Common myeloid progenitor, CD34-positive (primary cell): ENCODE measurements at regions not wholly inside any gene's neighbourhood (a gene's known extent, or its start where the extent isn't known, plus 50 kb on each side); places are given as distances from the start of the nearest gene placed in this dataset.
A peak's percentile ranks its signal among the peaks of the same experiment; 100 is the strongest.

Source experiments
- CTCF ChIA-PET: fragments of 350-600 bp; sonication (Branson Sonifier 250); formaldehyde crosslinking; loops from one replicate; lab custom pipeline; 2021; ENCODE audit warnings: antibody characterized with exemption; lab: Charles Lee
- POLR2A ChIA-PET: fragments of 350-600 bp; sonication (Branson Sonifier 250); formaldehyde crosslinking; loops from one replicate; lab custom pipeline; 2021; ENCODE audit warnings: antibody characterized with exemption; lab: Charles Lee
- DNase-seq, 3 donors: peaks; one replicate each; pipeline versions ENCODE4 v3.0.0 to v3.0.0-alpha.2; 2013
- H3K27ac ChIP-seq, 2 experiments: 1 replicate in 1 of 2; 2 replicates in 1 of 2; pipeline ENCODE4 v1.7.0; 2013; ENCODE audit warnings: inconsistent platforms in 2 of 2, low read length in 2 of 2, mild to moderate bottlenecking in 2 of 2, low read depth in 1 of 2, moderate library complexity in 1 of 2; ENCODE audit not compliant: severe bottlenecking in 2 of 2, insufficient read depth in 1 of 2, poor library complexity in 1 of 2
- H3K27me3 ChIP-seq, 5 experiments: replicated peaks in 2 of 5; 1 replicate in 3 of 5; 2 replicates in 2 of 5; pipeline versions ENCODE4 v1.6.1 to v1.7.0; 2013; ENCODE audit warnings: low read length in 4 of 5, mild to moderate bottlenecking in 2 of 5, moderate library complexity in 2 of 5, inconsistent platforms in 1 of 5; ENCODE audit not compliant: insufficient read depth in 5 of 5, control insufficient read depth in 4 of 5
- H3K36me3 ChIP-seq, 4 experiments: 1 replicate in 2 of 4; 2 replicates in 2 of 4; pipeline versions ENCODE4 v1.6.1 to v1.7.0; 2013; ENCODE audit warnings: low read length in 3 of 4, control low read depth in 1 of 4, mild to moderate bottlenecking in 1 of 4; ENCODE audit not compliant: control insufficient read depth in 4 of 4, insufficient read depth in 4 of 4
- H3K4me1 ChIP-seq, 4 experiments: 1 replicate in 3 of 4; 2 replicates in 1 of 4; pipeline versions ENCODE4 v1.6.1 to v1.7.1; 2013; ENCODE audit warnings: low read length in 3 of 4, mild to moderate bottlenecking in 3 of 4, control low read depth in 1 of 4, inconsistent platforms in 1 of 4, moderate library complexity in 1 of 4; ENCODE audit not compliant: control insufficient read depth in 4 of 4, insufficient read depth in 4 of 4; ENCODE audit errors: control extremely low read depth in 1 of 4
- H3K4me3 ChIP-seq, 7 experiments: 1 replicate in 4 of 7; 2 replicates in 3 of 7; pipeline versions ENCODE4 v1.5.1 to v1.7.0; 2013; ENCODE audit warnings: mild to moderate bottlenecking in 7 of 7, low read length in 6 of 7, moderate library complexity in 6 of 7, inconsistent platforms in 2 of 7, low read depth in 2 of 7, control low read depth in 1 of 7; ENCODE audit not compliant: insufficient read depth in 4 of 7, control insufficient read depth in 1 of 7; ENCODE audit errors: extremely low read depth in 1 of 7
- H3K9me3 ChIP-seq, 5 experiments: 1 replicate in 4 of 5; 2 replicates in 1 of 5; pipeline versions ENCODE4 v1.6.1 to v1.7.1; 2013; ENCODE audit warnings: low read length in 4 of 5, mild to moderate bottlenecking in 2 of 5, inconsistent platforms in 1 of 5, low read depth in 1 of 5, moderate library complexity in 1 of 5; ENCODE audit not compliant: control insufficient read depth in 4 of 5, insufficient read depth in 2 of 5; ENCODE audit errors: control extremely low read depth in 1 of 5
- WGBS: methylation state at CpG from one replicate; pipeline ENCODE4 v1.1.5; 2013; ENCODE audit not compliant: insufficient coverage; 5-methylcytosine and 5-hydroxymethylcytosine counted together

GRCh38 chr2:217263756-217264155 is 403.9 kb upstream of the TNP1 start:
- Histone ChIP-seq H3K4me3 (no peak overlapping the region), H3K4me1 (no peaks in the 10 kb centered on the region), H3K27me3 (peaks cover 0 to 1% (median 0%) of the 10 kb centered on the region in 5 experiments), H3K9me3 (peaks cover 0 to 20% (median 7%) of the 10 kb centered on the region in 5 experiments), H3K36me3 (no peaks in the 10 kb centered on the region), H3K27ac (no peak overlapping the region)
- no CpG with 5 or more reads among the region's 3 CpGs for WGBS
- CTCF ChIA-PET, result no interaction called here
- DNase-seq, result no peak
- POLR2A ChIA-PET, result no interaction called here

DNA sequence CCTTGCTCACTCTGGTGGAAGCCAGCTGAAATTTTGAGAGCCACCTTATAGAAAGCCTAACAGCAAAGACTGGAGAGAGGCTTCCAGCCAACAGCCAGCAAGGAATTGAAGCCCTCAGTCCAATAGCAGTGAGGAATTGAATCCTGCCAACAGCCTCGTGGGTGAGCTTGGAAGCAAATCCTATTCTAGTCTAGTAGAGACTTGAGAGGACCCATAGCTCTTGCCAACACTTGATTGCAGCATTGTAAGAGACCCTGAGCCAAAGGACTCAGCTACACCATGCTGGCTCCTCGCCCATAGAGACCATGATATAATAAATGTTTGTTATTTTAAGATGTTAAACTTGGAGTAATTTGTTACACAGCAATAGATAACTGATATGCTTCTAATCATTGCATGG is 403.0 kb upstream of the TNP1 start:
- 60% methylated on average over 1 of the region's 2 CpGs for WGBS
- no peaks in the 10 kb centered on the region for H3K36me3 ChIP-seq
- no peaks in the 10 kb centered on the region for H3K4me1 ChIP-seq
- ChIA-PET POLR2A (no interaction called here), CTCF (no interaction called here)
- H3K9me3 ChIP-seq, result peaks cover 0 to 12% (median 4%) of the 10 kb centered on the region in 5 experiments
- DNase-seq, result no peak
- no peak overlapping the region for H3K4me3 ChIP-seq
- H3K27me3 ChIP-seq, result no peaks in the 10 kb centered on the region
- H3K27ac ChIP-seq, result no peak overlapping the region

DNA sequence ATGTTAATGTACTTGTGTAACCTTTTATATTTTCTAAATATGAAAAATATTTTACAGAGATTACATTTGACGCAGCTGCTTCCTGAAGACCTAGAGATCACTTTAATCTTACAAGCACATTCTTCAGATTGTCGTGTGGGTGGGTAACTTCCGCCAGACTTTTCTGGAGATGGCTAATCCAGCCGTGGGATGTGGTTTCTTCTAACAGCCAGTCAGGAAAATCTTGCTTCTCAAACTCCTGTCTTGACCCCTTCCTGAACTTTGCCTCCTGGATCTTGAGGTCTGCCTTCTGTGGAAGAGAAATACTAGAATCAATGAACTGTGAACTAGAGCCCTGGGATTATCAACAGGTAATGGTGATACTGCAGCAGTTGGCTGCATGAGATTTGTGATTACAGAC is 401.6 kb upstream of the TNP1 start:
- no peaks in the 10 kb centered on the region for H3K36me3 ChIP-seq
- no peak overlapping the region for H3K27ac ChIP-seq
- DNase-seq, result peak; percentile 22 to 82 (median 69)
- no peaks in the 10 kb centered on the region for H3K27me3 ChIP-seq
- WGBS, result 61% methylated on average over 3 of the region's 4 CpGs
- H3K4me1 ChIP-seq, result no peaks in the 10 kb centered on the region
- POLR2A ChIA-PET, result no interaction called here
- CTCF ChIA-PET, result interaction anchor here (1.2 kb wide), 1 partner anchor 563 kb away, joined by 3 read pairs; no protein-coding TSS in a partner anchor
- no peak overlapping the region for H3K4me3 ChIP-seq
- peaks cover 0 to 2% (median 0%) of the 10 kb centered on the region in 5 experiments for H3K9me3 ChIP-seq

- Histone ChIP-seq H3K27ac (no peak overlapping the region), H3K4me1 (no peaks in the 10 kb centered on the region), H3K36me3 (no peaks in the 10 kb centered on the region), H3K4me3 (no peak overlapping the region), H3K9me3 (peaks cover 0 to 1% (median 0%) of the 10 kb centered on the region in 5 experiments), H3K27me3 (no peaks in the 10 kb centered on the region)
- WGBS, result 93% methylated on average over 6 of the region's 8 CpGs
- POLR2A ChIA-PET, result no interaction called here
- CTCF ChIA-PET, result interaction anchor here (0.6 to 1.2 kb wide), 3 partner anchors 94 to 562 kb away, joined by 3 read pairs; no protein-coding TSS in a partner anchor
- no peak for DNase-seq
Observed at GRCh38 chr2:217260441-217261115, 400.7 kb upstream of the TNP1 start.

- no peak for DNase-seq
- WGBS, result 88% methylated on average over 1 of the region's 3 CpGs
- Histone ChIP-seq H3K27ac (no peak overlapping the region), H3K36me3 (no peaks in the 10 kb centered on the region), H3K9me3 (peaks cover 0 to 1% (median 0%) of the 10 kb centered on the region in 5 experiments), H3K4me1 (no peaks in the 10 kb centered on the region), H3K27me3 (peaks cover 0 to 4% (median 2%) of the 10 kb centered on the region in 5 experiments), H3K4me3 (no peak overlapping the region)
- ChIA-PET POLR2A (no interaction called here), CTCF (no interaction called here)
Observed at GRCh38 chr2:217258170-217258569, 398.3 kb upstream of the TNP1 start.

- ChIA-PET POLR2A (no interaction called here), CTCF (no interaction called here)
- WGBS, result 100% methylated on average over 3 of the region's 3 CpGs
- Histone ChIP-seq H3K9me3 (no peaks in the 10 kb centered on the region), H3K4me3 (no peak overlapping the region), H3K36me3 (no peaks in the 10 kb centered on the region), H3K27ac (no peak overlapping the region), H3K4me1 (no peaks in the 10 kb centered on the region), H3K27me3 (peaks cover 0 to 8% (median 2%) of the 10 kb centered on the region in 5 experiments)
- no peak for DNase-seq
Observed at GRCh38 chr2:217256251-217256650, 396.4 kb upstream of the TNP1 start.

GRCh38 chr2:217254111-217254510 is 394.2 kb upstream of the TNP1 start:
- ChIA-PET POLR2A (no interaction called here), CTCF (interaction anchor here (1.0 kb wide), 1 partner anchor 31 kb away, joined by 3 read pairs; no protein-coding TSS in a partner anchor)
- H3K4me1 ChIP-seq, result peaks cover 0 to under 1% (median 0%) of the 10 kb centered on the region in 4 experiments
- no peaks in the 10 kb centered on the region for H3K9me3 ChIP-seq
- peaks cover 0 to 8% (median 2%) of the 10 kb centered on the region in 5 experiments for H3K27me3 ChIP-seq
- no peaks in the 10 kb centered on the region for H3K36me3 ChIP-seq
- no peak overlapping the region for H3K4me3 ChIP-seq
- H3K27ac ChIP-seq, result no peak overlapping the region
- WGBS, result 83% methylated on average over 1 of the region's 2 CpGs
- no peak for DNase-seq
